ENCODE measurements at regions not wholly inside any gene's neighbourhood (a gene's known extent, or its start where the extent isn't known, plus 50 kb on each side); places are given as distances from the start of the nearest gene placed in this dataset.

DNA sequence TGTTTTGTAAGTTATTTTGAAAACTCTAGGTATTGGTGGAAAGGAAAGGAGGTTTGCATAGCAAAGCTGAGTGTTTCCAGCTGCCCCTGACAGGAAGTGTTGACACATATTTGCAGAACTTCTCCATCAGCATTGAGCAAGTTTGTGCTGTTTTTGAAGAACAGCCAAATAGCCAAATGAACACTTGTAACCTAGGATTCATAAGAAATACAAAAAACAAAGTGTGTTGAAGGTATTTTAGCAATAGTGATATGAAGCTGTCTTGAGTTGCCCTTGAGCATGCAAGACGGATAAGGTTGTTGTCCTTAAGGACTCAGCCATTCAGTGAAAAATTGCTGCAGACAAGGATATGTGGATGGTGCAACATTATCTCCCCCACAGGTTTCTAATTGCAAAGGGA is 68.3 kb upstream of the PGM2 start:
- TF ChIP-seq POLR2A (IDR thresholded peaks at IDR 0.05): no peak
- TF ChIP-seq, protein P1, sequence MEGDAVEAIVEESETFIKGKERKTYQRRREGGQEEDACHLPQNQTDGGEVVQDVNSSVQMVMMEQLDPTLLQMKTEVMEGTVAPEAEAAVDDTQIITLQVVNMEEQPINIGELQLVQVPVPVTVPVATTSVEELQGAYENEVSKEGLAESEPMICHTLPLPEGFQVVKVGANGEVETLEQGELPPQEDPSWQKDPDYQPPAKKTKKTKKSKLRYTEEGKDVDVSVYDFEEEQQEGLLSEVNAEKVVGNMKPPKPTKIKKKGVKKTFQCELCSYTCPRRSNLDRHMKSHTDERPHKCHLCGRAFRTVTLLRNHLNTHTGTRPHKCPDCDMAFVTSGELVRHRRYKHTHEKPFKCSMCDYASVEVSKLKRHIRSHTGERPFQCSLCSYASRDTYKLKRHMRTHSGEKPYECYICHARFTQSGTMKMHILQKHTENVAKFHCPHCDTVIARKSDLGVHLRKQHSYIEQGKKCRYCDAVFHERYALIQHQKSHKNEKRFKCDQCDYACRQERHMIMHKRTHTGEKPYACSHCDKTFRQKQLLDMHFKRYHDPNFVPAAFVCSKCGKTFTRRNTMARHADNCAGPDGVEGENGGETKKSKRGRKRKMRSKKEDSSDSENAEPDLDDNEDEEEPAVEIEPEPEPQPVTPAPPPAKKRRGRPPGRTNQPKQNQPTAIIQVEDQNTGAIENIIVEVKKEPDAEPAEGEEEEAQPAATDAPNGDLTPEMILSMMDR (IDR thresholded peaks at IDR 0.05): no peak
